Fibroblast of pulmonary artery (primary cell): ENCODE measurements at regions not wholly inside any gene's neighbourhood (a gene's known extent, or its start where the extent isn't known, plus 50 kb on each side); places are given as distances from the start of the nearest gene placed in this dataset.

Source experiments
- DNase-seq: peaks from one replicate; pipeline ENCODE4 v3.0.0-alpha.2; 2010; ENCODE audit warnings: low read depth
- H3K4me3 ChIP-seq: replicated peaks from 2 replicates; pipeline ENCODE4 v1.5.1; 2011; ENCODE audit warnings: low read depth, mild to moderate bottlenecking, control low read depth, low read length, moderate library complexity
- CTCF ChIP-seq: IDR thresholded peaks from 2 replicates; pipeline ENCODE4 v1.5.1; 2011; ENCODE audit warnings: mild to moderate bottlenecking, control low read depth, low read length, inconsistent platforms; ENCODE audit errors: missing control alignments

- no peak for TF ChIP-seq CTCF
- DNase-seq, result no peak
- H3K4me3 ChIP-seq, result no peak overlapping the region
These were observed 636.9 kb downstream of the PLCL1 start for GRCh38 chr2:198441246-198441645.

- no peak overlapping the region for H3K4me3 ChIP-seq
- DNase-seq, result no peak
- TF ChIP-seq CTCF, result no peak
These were observed 636.4 kb downstream of the PLCL1 start for GRCh38 chr2:198440833-198441232.

GRCh38 chr2:198438331-198438730 lies 633.9 kb downstream of the PLCL1 start:
- no peak for TF ChIP-seq CTCF
- no peak for DNase-seq
- no peak overlapping the region for H3K4me3 ChIP-seq

GRCh38 chr2:198424112-198424511 lies 619.7 kb downstream of the PLCL1 start:
- DNase-seq, result no peak
- no peak overlapping the region for H3K4me3 ChIP-seq
- TF ChIP-seq CTCF, result no peak

GRCh38 chr2:198417836-198418235 lies 613.4 kb downstream of the PLCL1 start:
- H3K4me3 ChIP-seq, result no peak overlapping the region
- no peak for TF ChIP-seq CTCF
- DNase-seq, result no peak

- DNase-seq, result no peak
- no peak overlapping the region for H3K4me3 ChIP-seq
- TF ChIP-seq CTCF, result no peak
These were observed 610.6 kb downstream of the PLCL1 start for GRCh38 chr2:198414976-198415375.

- DNase-seq, result no peak
- no peak overlapping the region for H3K4me3 ChIP-seq
- no peak for TF ChIP-seq CTCF
These were observed 607.5 kb downstream of the PLCL1 start for GRCh38 chr2:198411936-198412335.
